HG03060 (cell line): ENCODE measurements at regions not wholly inside any gene's neighbourhood (a gene's known extent, or its start where the extent isn't known, plus 50 kb on each side); places are given as distances from the start of the nearest gene placed in this dataset.
A peak's percentile ranks its signal among the peaks of the same experiment; 100 is the strongest.

Experiments used
- ATAC-seq: cut with Tn5 transposase; IDR thresholded peaks from one replicate; pipeline ENCODE4 v1.9.1; 2021; ENCODE audit warnings: low read depth, moderate number of reproducible peaks; ENCODE audit not compliant: unreplicated experiment

DNA sequence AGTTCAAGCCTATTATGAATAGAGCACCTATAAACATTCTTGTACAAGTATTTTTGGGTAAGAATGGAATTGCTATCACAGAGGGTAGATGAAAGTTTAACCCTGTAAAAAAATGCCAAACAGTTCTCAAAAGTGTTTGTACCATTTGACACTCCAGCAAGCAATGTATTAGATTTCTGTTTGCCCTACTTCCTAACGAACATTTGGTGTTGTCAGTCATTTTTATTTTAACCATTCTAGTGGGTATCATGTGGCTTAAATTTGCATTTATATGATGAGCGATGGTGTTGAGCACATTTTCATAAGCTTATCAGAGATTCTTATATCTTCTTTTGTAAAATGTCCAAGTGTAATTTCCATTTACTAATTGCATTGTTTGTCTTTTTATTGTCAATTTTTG lies 608.2 kb upstream of the ACVR2A start:
- ATAC-seq = no peak

- ATAC-seq = no peak
Measured at GRCh38 chr2:147232225-147232669, 612.6 kb upstream of the ACVR2A start.

GRCh38 chr2:147231607-147232006 lies 613.2 kb upstream of the ACVR2A start:
- ATAC-seq = peak; percentile 77

- ATAC-seq = no peak
Measured at GRCh38 chr2:147231081-147231480, 613.7 kb upstream of the ACVR2A start.

DNA sequence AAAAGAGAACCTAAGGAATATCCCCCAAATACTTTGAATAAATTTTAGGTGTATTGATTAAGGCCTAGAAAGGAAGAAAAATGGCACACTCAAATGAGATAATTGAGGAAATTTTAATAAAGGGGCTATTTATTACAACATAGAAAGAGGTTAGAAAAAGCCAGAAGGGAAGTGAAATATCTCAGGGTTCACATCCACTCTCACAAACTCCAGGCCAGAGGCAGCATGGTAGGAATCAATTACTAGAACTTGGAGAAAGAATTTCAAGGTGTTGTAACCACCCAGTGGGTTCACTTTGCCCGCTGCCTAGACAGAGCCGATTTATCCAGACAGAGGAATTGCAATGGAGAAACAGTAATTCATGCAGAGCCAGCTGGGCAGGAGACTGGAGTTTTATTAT lies 617.5 kb upstream of the ACVR2A start:
- ATAC-seq = no peak

DNA sequence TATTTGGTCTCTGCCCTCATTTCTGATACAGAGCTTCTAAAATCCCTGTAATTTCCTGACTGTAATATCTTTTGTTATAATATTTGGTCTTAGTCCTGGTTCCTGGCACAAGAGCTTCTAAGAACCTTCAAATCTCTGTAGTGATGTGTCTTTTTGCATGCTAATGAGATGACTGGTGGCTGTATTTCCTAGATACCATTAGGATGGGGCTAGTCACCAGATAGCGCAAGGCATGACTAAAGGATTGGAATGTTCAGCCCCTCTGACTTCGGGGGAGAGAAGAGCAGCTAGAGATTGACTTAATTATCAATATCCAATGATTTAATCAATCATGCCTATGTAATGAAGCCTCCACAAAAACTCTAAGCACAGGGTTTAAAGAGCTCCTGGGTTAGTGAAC lies 620.8 kb upstream of the ACVR2A start:
- no peak for ATAC-seq

DNA sequence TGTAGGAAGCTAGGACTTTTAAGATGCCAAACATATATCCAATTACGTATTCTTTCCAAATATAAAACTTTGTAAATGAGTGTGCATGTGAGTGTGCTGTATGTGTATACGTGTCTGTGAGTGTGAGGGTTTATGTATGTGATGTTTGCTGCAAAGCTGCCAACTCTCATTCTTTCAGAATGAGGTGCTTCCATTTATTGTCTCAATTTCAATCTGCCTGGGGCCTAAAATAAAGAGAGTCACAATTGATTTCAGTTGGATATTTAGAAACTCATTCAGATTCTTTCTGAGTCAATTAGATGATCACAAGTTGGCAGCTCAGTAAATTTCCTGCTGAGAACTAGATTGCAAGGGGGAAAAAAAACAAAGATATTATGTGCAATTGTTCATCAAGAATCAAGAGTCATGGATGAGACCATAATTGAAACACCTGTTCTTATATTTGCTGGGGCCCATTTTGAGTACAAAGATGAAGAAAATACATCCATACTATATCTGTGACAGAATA lies 621.2 kb upstream of the ACVR2A start:
- no peak for ATAC-seq

GRCh38 chr2:147223119-147223518 lies 621.7 kb upstream of the ACVR2A start:
- no peak for ATAC-seq

- no peak for ATAC-seq
Measured at GRCh38 chr2:147222506-147222905, 622.3 kb upstream of the ACVR2A start.

GRCh38 chr2:147214914-147215313 lies 629.9 kb upstream of the ACVR2A start:
- no peak for ATAC-seq

- ATAC-seq = no peak
Measured at GRCh38 chr2:147211484-147211883, 633.3 kb upstream of the ACVR2A start.

GRCh38 chr2:147204102-147204501 lies 640.7 kb upstream of the ACVR2A start:
- no peak for ATAC-seq

- ATAC-seq = no peak
Measured at GRCh38 chr2:147198651-147199171, 646.1 kb upstream of the ACVR2A start.

- ATAC-seq = no peak
Measured at GRCh38 chr2:147197754-147198483, 646.9 kb upstream of the ACVR2A start.

DNA sequence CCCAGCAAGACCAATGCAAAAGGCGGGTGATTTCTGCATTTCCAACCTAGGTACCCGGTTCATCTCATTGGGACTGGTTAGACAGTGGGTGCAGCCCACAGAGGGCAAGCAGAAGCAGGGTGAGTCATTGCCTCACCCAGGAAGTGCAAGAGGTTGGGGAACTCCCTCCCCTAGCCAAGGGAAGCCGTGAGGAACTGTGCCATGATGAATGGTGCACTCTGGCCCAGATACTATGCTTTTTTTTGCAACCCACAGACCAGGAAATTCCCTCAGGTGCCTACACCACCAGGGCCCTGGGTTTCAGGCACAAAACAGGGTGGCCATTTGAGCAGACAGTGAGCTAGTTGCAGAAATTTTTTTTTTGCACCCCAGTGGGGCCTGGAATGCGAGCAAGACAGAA lies 662.6 kb upstream of the ACVR2A start:
- ATAC-seq = peak; percentile 79

DNA sequence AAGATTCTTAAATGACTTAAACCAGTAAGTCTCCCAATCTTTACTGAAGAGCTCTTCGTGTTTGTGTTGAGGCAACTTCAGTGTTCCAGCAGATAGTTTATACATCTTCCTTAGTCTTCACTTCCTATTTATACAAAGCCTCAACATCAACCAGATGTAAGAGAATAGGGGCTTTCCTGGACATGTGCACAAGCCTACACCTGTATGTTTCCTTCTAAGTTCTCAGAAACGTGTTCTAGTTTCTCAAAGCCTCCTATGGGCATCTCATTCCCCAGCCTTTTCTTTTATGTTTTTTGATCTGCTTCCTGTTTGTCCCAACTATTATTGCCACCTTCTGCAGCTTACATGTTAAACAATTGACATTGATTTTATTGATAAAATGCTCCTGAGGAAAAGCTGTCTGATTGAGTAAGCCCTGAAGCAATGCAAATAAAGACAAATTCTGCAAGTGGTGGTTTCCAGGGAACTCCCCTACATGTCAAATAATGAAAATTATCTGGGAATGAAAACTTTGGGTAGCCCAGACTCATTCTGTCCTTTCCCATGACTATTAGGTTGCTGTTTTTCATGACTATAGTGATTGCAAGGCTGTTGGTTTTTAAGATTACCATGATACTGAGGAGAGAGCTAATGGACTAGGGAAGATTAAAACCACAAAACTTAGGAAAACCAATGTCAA lies 663.3 kb upstream of the ACVR2A start:
- peak; percentile 48 for ATAC-seq

GRCh38 chr2:147177071-147177857 lies 667.6 kb upstream of the ACVR2A start:
- ATAC-seq = no peak

GRCh38 chr2:147174824-147175254 lies 670.0 kb upstream of the ACVR2A start:
- ATAC-seq = no peak

DNA sequence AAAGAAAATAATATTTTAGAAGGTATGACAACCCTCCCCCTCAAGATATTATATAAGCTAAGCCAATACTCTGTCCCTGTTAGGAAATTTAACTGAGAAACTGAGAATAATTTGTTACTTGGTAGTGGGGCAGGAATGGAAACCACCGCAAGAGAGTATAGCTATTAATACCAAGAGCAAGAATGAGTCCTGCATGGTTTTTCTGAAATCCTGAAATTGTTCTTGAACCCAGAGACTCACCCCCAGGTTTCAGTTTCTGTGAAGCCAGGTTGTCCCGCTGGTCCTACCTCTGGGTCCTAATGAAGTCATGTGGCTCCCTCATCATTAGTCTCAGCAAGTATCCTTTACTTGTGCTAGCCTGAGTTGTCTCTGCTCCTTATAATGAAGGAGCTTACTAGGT lies 671.0 kb upstream of the ACVR2A start:
- no peak for ATAC-seq

DNA sequence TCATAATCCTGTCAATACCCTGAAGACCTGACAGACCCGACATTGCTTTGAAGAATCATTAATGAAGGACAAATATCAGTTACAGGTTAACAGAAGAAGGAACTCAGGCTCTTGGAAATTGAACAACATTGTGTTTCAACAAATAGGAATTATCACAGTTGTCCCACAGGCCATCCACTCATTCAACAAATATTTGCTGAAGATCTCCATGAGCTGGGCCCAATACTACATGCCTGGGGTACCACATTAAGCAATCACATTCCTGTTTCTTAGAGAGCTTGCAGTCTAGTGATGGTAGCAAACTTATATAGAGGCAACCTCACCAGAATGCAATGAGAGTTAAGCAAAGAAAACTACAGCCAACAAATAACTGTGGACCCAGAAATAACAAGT lies 671.6 kb upstream of the ACVR2A start:
- no peak for ATAC-seq
